GM21381 (cell line): ENCODE measurements at regions not wholly inside any gene's neighbourhood (a gene's known extent, or its start where the extent isn't known, plus 50 kb on each side); places are given as distances from the start of the nearest gene placed in this dataset.
"Not testable (repeated sequence)": the region's sequence is repeated elsewhere in the genome, so short reads cannot be mapped to it uniquely, and the experiment has no call there.

Experiments used
- ATAC-seq: cut with Tn5 transposase; IDR thresholded peaks from one replicate; pipeline ENCODE4 v1.9.1; 2021; ENCODE audit warnings: mild to moderate bottlenecking, moderate library complexity; ENCODE audit not compliant: unreplicated experiment

DNA sequence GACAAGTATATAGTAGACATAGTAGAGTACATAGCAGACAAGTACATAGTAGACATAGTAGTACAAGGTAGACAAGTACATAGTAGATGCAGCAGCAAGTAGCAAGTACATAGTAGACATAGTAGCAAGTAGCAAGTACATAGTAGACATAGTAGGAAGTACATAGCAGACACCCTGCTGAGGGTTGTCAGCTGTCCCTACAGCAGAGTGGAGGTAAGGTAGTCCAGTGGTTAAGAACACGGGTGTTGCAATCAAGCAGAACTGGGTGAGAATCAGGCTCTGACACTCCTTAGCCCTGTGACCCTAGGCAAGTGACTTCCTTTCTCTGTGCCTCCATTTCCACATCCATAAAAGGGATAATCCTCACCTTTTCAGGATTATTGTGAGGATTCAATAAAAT, 94.7 kb downstream of the NOG start:
- no peak for ATAC-seq

- ATAC-seq, result no peak
Measured at GRCh38 chr17:56690441-56691291, 97.2 kb downstream of the NOG start.

- ATAC-seq, result no peak
Measured at GRCh38 chr17:56694825-56695224, 101.3 kb downstream of the NOG start.

GRCh38 chr17:56697190-56697589, 103.7 kb downstream of the NOG start:
- no peak for ATAC-seq

GRCh38 chr17:56699186-56699894, 105.8 kb downstream of the NOG start:
- no peak for ATAC-seq

GRCh38 chr17:56700919-56701420, 107.5 kb downstream of the NOG start:
- ATAC-seq, result no peak

GRCh38 chr17:56707312-56708219, 114.1 kb downstream of the NOG start:
- ATAC-seq, result no peak

GRCh38 chr17:56708220-56708558, 114.7 kb downstream of the NOG start:
- ATAC-seq, result no peak

GRCh38 chr17:56708670-56709410, 115.3 kb downstream of the NOG start:
- ATAC-seq, result no peak

GRCh38 chr17:56710986-56711385, 117.5 kb downstream of the NOG start:
- no peak for ATAC-seq

DNA sequence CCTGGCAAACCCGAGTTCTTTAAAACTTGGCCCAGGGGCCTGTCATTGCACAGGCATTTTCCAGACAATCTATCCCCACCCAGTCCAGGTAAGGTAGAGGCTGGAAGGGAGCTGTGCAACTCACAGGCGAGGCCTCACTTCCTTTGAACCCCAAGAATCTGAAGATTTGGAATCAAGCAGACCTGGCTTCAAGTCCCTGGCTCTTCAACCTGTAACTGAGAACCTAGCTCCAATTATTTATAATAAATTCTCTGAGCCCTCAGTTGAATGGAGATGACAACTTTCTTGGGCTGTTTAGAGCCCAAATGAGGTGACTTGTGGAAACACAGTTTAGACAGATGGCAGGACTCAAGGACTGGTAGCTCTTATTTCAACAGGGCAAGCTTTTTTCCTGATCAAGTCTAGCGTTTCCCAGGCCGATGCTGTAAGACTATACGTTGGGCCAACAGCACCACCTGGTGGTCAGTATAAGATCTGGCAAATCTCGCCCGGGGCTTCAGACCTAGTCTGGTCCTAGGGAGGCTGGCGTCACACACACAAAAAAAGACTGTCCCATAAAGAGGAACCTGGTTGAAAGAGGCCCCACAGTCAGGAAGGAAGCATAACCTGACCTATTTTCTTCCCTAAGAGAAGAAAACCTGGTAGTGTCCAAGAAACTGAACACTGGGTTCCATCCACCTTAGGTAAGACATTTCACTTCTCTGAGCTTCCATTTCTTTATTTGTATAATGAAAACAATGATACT, 117.9 kb downstream of the C17orf67 start:
- ATAC-seq, result peak; percentile 95

GRCh38 chr17:56717471-56717870, 116.2 kb downstream of the C17orf67 start:
- ATAC-seq, result no peak

DNA sequence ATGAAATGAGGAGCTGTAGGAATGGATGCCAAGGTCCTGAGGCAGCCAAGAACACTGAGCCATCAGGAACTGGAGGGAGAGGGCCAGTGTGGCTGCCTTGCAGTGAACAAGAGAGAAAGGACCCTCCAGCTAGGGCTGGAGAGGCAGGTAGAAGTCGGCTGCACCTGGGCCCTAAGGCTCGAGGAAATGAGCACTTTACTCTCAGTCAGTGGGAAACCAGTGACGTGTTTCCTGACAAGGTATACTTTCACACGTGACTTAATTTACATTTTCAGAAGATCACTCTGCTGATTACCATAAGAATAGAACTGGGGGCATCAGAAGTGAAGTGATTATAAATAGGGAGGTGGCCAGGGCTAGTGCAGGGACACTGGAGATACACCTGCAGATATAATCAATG, 115.2 kb downstream of the C17orf67 start:
- no peak for ATAC-seq

GRCh38 chr17:56723421-56723820, 110.3 kb downstream of the C17orf67 start:
- ATAC-seq, result no peak

- no peak for ATAC-seq
Measured at GRCh38 chr17:56724664-56725063, 109.1 kb downstream of the C17orf67 start.

GRCh38 chr17:56725144-56725543, 108.6 kb downstream of the C17orf67 start:
- no peak for ATAC-seq

DNA sequence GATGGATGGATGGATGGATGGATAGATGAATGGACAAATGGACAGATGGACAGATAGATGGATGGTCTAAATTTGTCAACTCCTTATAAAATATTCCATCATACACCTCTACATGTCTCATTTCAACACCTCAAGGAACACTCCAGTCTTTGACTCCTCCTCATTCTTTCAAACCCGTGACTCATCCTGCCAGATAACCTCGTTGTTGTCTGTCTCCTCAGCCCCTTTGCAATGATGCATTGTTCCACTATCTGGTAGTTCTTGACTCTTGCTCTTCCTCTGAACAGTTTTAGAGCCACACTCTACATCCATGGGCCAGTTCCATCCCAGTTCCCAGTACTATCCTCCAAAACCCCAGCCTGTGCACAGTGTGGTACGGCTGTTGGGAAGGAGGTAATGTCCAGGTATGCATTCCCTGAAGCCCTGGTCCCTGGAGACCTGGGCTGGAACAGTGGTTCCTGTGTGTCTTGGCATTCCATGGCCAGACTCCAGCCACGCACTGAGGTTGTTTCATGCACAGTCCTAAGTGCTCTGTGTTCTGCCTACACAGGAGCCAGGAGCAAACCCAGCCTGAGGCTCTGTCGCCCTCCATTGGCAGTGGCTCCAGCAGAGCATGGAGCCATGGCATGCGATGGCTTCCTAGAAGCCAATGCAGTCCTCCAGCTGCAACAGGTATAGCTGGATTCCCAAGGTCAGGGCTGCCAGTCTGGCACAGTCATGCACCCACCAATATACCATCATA, 105.7 kb downstream of the C17orf67 start:
- no peak for ATAC-seq

DNA sequence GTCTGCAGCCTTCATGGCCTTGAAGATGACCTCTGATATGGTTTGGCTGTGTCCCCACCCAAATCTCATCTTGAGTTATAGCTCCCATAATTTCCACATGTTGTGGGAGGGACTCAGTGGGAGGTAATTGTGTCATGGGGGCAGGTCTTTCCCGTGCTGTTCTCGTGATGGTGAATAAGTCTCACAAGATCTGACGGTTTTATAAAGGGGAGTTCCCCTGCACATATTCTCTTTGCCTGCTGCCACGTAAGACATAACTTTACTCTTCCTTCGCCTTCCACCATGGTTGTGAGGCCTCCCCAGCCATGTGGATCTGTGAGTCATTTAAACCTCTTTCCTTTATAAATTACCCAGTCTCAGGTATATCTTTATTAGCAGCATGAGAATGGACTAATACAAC, 102.6 kb downstream of the C17orf67 start:
- not testable (repeated sequence) for ATAC-seq

DNA sequence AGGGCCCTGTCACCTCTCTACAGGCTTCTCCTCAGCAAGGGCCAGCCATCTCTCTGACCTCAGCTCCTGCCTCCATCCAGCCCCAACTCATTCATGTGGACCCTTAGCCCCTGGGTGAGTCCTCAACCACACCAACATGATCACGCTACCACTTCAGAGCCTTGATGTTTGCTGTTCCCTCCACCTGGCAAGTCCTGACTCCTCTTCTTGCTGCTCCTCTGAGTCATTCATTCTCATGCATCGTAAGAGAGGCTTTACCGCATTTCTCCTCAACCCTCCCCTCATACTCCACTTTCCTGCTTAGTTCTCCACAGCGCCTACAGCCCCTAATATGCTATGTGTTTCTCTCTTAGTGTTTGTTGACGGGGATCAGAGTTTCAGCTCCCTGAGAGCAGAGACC, 99.9 kb downstream of the C17orf67 start:
- no peak for ATAC-seq
